ENCODE measurements at regions not wholly inside any gene's neighbourhood (a gene's known extent, or its start where the extent isn't known, plus 50 kb on each side); places are given as distances from the start of the nearest gene placed in this dataset.
"Not testable (repeated sequence)": the region's sequence is repeated elsewhere in the genome, so short reads cannot be mapped to it uniquely, and the experiment has no call there.

GRCh38 chr10:117492504-117492903 is 50.0 kb upstream of the EMX2 start:
- no peak for DNase-seq

GRCh38 chr10:117488004-117488403 is 54.5 kb upstream of the EMX2 start:
- DNase-seq: no peak

DNA sequence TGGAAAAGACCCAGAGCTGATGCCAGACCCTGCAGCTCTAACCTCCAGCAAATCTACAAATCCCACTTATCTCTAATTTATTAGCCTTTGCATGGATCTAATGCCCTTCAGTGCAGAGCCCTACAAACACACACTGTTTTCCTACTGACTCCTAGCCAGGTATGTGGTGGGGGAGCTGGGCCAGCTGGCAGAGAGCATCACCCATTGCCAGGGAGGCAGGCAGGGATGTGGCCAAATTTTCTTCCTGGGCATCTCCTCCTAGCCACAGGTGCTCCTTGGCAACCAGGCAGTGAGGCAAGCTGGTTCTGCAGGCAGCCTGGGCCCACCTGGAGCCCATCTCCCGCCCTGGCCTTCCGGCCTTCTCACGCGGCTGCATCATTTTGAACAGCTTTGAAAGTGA is 55.9 kb upstream of the EMX2 start:
- no peak for DNase-seq

DNA sequence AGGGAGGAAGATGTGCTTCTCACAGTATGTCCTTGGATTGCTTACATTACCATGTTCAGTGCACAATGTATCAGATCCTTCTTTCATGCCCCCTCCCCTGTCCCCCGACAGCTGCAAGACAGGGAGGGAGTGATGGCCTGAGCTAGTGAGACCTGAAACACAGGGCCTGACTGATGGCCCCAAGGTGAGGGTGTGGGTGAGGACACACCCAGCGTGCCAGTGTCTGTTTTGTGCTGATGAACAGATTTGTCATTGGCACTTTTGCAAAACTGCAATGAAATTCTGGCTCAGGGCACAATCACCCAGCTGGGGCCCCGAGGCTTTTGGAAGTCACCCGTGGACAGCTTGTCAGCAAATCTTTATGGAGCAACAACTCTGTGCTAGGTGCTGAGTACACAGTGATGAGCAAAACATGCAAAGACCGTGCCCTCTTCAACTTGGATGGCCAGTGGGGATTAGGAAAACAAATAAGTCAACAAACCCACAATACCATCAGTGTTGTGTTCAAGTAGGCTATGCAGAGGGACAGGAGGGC is 59.4 kb upstream of the EMX2 start:
- DNase-seq: no peak

DNA sequence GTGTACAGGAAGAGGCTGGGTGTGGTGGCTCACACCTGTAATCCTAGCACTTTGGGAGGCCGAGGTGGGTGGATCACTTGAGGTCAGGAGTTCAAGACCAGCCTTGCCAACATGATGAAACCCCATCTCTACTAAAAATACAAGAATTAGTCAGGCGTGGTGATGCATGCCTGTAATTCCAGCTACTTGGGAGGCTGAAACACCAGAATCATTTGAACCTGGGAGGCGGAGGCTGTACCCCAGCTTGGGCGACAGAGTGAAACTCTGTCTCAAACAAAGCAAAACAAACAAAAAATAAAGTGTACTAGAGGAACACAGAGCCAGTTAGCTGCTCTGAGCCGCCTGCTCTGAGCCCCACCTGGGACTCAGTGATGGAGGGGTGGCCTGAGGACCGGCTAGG is 61.5 kb upstream of the EMX2 start:
- not testable (repeated sequence) for DNase-seq

- no peak for DNase-seq
These were observed 62.4 kb upstream of the EMX2 start for GRCh38 chr10:117480097-117480496.

- peak in 3 of 4 experiments; percentile 8 to 22 (median 13) for DNase-seq
These were observed 64.4 kb upstream of the EMX2 start for GRCh38 chr10:117477961-117478670.

GRCh38 chr10:117477211-117477947 is 65.2 kb upstream of the EMX2 start:
- DNase-seq: no peak

DNA sequence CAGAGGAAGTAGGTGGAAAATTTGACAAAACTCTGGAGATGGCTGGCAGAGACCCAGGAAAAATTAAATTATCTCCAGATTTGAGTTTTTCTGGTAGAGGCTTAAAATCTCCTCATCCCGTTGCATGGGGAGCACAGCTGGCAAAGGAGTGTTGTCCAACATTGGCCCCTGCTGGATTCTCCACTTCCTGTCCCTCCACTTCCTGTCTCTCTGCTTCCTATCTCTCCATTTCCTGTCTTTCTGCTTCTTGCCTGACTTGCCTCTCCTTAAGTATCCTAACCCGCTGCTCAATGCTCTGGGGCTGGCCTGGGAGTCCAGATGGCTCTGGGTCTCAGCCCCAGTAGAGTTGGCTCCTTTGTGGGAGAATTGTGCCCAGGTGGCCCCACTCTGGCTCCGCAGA is 65.8 kb upstream of the EMX2 start:
- DNase-seq: no peak

DNA sequence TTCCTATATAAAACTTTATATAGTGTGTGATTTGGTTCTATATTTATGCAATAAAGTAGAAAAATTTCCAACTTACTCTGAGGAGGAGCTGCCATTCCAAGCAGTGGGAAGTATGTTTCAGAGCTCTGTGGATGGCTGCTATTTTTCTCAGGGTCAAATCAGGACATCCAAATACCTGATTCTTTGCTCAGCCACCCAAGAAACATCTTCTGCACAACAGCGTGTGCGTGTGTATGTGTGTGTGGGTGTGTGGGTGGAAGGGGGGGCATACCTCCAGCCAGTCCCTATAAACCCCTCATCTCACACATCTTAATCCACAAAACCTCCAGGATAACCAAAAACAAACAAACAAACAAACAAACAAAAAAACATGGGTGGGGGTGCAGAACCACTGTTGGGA is 66.3 kb upstream of the EMX2 start:
- DNase-seq: no peak

DNA sequence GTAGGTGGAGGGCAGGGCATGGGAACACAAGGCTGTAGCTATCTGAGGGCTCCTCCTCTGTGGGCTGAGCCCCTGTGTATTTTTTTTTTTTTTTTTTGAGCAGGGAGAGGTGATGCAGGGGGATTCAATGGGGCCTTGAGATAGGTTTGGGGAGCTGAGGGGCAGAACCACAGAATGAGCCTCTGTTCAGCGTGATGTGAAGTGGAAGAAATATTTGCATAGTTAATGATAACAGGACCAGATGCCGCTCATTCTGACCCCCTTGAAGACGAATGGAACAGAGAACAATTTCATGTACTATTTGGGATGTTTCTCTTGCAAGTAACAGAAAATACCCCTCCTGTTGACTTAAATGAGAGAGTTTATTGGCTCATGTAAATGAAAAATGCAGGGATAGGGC is 69.7 kb upstream of the EMX2 start:
- no peak for DNase-seq

GRCh38 chr10:117471344-117471874 is 71.1 kb upstream of the EMX2 start:
- DNase-seq: no peak

DNA sequence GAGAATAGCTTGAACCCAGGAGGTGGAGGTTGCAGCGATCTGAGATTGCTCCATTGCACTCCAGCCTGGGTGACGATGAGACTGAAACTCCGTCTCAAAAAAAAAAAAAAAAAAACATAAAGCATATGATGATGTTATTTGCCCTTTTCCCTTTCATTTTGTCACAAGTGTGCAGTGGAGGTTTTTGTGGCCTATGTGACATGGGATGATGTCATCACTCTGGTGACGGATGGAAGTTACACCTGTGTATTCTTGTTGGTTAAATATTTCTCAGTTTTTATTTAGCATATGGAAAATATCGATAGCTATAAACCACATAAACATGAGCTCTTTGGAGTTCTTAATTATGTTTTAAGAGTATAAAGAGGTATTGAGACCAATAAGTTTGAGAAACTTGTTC is 71.8 kb upstream of the EMX2 start:
- DNase-seq: no peak

- no peak for DNase-seq
These were observed 73.9 kb upstream of the EMX2 start for GRCh38 chr10:117468665-117469064.

DNA sequence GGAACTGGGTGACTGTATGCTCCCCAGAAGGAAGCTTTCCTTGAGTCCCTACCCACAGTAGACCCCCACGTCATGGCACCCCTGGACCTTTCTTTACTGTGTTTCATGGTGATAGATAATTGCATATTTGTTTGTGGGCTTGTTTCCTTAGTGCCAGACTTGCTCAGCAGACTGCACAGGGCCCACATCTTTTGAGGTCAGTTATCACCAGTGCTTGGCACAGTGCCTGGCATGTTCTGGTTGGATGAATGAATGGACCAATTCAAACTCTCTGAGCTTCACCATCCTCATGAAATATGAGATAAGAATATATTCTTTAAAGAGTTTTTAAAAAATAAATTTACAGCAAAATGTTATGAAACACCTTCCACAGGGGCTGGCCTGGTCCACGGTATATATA is 78.4 kb upstream of the EMX2 start:
- DNase-seq: no peak

- DNase-seq: no peak
These were observed 79.0 kb upstream of the EMX2 start for GRCh38 chr10:117463545-117463920.

DNA sequence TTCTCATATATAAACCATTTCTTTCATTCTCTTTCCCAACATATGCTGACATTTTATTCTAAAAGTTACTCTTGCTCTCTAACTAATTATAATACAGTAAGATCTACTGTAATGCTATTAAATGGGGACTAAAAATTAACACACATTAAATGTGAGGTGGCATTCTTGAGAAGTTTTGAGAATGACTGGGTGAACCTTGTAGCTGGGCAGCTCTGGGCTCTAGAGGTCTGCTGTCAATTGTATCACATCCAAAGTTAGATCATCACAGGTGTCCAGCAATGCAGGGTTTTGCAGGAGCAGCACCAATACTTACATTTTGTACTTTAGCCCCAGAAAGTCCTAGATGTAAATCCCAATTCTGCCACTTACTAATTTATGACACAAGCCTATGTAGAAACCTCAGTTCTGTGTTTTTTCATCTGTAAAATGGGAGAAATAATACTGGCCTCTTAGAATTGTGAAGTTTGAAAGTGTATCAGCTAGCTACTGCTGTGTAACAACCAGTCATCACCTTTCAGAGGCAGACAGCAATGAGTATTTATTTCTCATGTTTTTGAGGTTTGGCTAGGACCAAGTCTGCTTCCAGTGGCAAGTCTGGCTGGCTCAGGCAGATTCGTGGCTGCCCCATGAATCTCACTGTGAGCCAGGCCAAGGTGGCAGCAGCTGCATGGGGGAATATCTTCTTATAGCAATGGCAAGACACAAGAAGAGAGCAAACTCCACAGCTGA is 79.6 kb upstream of the EMX2 start:
- DNase-seq: no peak

GRCh38 chr10:117462424-117462792 is 80.1 kb upstream of the EMX2 start:
- peak in 1 of 4 experiments; percentile 43 for DNase-seq

DNA sequence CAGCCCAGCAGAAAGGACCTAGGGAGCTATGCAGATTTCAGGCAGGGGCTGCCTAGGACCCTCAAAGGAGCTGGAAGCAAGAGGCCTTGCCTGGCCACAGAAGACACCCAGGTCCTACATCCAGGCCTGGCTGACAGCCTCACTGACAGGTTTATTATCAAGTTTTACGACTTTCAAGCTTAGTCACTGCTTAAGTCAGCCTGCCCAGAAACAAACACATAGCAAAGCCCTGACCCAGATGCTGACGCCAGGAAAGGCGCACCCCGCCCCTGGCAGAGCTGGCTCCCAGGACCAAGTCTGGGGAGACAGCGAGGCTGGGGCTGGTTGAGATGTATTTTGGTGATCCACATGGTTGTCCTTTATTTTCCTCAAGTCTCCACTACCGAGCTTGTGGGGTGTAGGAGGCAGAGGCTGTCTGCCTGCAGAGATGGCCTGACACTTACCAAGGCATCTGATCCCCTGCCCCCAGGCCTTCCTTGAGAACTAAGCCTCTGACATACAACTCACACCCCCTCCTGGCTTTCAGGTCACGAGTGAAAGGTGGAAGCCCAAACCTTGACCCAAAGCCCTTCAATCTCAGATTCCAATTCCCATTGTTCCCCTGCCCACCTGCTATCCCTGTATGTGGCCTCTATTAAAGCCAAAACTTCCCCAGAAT is 80.7 kb upstream of the EMX2 start:
- DNase-seq: no peak

DNA sequence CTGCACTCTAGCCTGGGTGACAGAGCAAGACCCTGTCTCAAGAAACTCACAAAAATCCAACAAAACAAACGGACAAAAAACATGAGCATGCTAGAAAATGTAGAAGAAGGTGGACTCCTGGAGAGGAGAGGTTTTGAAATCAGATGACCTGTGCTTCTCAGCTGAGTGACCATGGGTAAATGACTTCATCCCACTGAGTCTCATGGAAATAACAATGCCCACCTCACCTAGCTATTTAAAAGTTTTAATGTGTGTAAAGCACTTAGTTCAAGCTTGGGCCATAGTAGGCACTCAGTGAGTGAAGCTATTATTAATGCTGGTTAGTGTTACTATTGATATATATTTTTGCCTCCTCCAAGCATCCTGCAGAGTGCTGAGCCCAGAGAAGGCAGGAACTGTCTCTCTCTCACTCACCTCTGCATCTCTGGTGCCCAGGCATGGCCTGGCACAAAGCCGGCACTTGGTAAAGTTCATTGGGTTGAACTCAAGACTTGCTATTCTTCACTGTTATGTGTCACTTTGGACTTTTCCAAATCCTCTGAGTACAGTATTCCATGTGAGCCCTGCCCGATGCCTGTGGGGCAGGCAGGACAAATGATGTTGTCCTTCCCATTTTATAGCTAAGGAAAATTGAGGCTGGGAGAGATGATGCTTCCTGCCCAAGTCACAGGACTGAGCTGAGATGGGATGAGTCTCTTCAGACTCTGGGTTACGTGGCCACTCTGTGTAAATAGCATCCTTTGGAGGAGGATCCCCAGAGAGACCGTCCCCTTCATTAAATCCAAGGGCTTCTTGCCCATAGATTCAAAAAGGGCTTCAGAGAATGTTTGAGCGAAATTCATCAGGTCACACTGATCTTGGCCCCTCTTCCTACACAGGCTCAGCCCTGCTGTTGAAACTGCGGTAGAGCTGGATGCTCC is 81.4 kb upstream of the EMX2 start:
- DNase-seq: no peak

GRCh38 chr10:117458571-117458970 is 83.3 kb upstream of the PDZD8 start:
- no peak for DNase-seq

DNA sequence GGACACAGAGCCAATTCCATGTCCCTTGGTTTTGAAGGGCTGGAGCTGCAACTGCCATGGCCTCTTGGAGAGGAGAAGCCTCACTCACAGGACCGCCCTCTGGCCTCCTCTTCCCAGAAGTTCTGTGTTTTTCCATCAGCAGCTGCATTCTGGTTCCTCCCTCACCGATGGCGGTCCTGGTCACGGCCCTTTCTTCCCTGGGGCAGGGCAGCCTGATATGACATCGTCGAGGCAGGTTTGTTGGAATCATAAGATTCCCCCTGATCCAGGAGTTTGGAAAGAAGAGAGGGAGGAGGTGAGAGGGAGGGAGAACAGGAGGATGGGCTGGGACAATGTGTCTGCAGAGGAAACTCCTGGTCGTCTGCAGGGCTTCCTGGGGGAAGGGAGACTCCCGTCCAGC is 82.7 kb upstream of the PDZD8 start:
- DNase-seq: no peak
